Jurkat, Clone E6-1 (cell line): ENCODE measurements at regions not wholly inside any gene's neighbourhood (a gene's known extent, or its start where the extent isn't known, plus 50 kb on each side); places are given as distances from the start of the nearest gene placed in this dataset.
"Not testable (repeated sequence)": the region's sequence is repeated elsewhere in the genome, so short reads cannot be mapped to it uniquely, and the experiment has no call there.

Experiments used
- DNase-seq: peaks from one replicate; pipeline ENCODE4 v3.0.0-alpha.2; 2011; ENCODE audit warnings: low read depth, low spot score
- H3K4me3 ChIP-seq: 2 replicates; pipeline ENCODE4 v1.5.1; 2011; ENCODE audit warnings: mild to moderate bottlenecking, low read length, control low read depth, moderate library complexity

DNA sequence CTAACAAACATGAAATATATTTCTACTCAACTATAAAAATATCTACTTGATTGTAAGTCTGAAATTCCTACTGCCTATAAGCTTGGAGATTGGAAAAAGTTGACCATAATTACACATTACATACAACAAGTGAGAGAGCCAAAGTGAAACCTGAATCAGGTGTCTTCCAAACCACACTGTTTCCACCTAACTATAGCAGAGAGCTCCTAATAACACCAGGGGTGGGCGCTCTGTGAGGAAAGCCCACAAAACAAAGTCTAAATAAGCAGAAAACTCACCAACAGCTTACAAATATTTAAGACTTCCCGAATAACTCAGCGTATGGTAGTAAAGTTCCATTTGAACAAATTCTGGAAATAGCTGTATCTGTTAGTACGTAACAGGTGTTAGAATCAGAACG, 119.9 kb downstream of the GPR37 start:
- DNase-seq, result no peak
- H3K4me3 ChIP-seq, result no peak overlapping the region

DNA sequence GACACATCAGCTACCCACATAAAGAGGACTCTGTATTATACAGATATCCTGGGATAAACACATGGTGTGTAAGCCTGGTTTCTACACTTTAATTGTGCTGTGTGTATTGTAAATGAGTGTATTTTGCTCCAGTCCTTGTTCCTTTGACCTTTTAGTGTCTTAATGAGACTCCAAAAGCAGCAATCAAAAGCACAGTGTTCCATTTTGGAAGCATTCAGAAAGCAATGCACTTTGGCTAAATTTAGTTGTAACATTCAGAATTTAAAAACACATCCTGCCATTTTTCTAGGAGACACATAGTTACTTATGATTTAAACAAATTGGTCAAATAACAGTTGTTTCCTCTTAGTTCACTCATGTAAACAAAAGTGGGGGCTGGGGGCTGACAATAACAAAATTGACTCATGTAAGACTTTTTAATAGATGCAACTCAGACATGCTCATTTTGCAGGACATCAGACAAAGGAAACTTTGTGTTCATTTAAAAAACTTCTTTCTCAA, 122.2 kb downstream of the GPR37 start:
- no peak for DNase-seq
- H3K4me3 ChIP-seq, result no peak overlapping the region

DNA sequence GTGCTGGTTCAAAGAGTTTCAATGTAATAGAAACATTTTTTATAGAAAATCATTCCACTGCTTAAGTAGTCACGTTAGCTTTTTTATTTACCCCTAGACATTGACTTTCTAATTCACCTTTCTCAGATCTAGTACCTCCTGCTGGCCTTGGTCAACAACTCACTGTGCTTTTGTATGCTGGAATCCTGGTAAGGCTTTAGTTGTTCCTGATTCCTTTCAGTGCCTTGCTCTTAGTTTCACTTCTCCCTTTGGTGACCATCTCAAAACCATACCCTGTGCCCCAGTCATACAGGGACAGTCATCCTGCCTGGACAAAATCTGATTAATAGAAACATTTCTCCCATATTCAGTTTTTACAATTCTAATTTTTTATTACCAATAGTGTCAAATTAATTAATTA, 130.2 kb downstream of the GPR37 start:
- H3K4me3 ChIP-seq, result no peak overlapping the region
- DNase-seq, result no peak

DNA sequence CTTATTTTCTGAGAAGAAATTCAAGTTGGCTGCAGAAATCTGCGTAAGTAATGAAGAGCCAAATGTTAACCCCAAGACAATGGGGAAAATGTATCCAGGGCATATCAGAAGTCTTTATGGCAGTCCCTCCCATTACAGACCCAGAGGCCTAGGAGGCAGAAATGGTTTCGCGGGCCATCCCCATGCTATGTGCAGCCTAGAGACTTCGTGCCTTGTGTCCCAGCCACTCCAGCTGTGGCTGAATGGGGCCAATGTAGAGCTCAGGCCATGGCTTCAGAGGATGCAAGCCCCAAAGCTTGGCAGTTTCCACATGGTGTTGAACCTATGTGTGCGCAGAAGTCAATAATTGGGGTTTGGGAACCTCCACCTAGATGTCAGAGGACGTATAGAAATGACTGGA, 131.9 kb downstream of the GPR37 start:
- H3K4me3 ChIP-seq, result no peak overlapping the region
- no peak for DNase-seq

DNA sequence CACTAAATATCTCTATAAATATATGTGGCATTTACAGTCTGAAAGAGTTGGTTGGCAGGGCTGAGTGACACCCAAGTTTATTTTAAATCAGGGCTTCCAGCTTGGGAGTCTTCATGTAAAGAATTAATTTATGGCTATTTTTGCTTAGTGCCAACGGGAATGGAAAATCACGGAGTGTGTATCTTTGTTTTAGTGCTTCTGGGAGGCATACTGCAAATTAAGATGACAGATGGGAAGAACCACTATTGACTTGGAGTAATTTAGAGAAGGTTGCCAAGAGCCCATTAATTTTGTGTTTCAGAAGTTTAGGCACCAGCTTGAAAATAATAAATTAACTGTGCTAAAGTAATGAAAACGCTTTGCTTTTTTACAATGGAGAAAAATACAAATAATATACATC, 135.2 kb downstream of the GPR37 start:
- H3K4me3 ChIP-seq, result no peak overlapping the region
- DNase-seq, result no peak

DNA sequence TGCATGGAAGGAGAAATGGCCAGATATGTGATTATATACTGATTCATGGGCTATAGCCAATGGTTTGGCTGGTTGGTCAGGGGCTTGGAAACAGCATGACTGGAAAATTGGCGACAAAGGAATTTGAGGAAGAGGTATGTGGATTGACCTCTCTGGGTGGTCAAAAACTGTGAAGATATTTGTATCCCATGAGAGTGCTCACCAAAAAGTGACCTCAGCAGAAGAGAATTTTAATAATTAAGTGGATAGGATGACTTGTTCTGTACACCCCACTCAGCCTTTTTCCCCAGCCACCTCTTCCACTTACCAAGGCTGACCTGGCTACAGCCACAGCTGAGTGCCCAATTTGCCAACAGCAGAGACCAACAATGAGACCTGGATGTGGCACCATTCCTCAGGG, 146.7 kb downstream of the GPR37 start:
- no peak for DNase-seq

DNA sequence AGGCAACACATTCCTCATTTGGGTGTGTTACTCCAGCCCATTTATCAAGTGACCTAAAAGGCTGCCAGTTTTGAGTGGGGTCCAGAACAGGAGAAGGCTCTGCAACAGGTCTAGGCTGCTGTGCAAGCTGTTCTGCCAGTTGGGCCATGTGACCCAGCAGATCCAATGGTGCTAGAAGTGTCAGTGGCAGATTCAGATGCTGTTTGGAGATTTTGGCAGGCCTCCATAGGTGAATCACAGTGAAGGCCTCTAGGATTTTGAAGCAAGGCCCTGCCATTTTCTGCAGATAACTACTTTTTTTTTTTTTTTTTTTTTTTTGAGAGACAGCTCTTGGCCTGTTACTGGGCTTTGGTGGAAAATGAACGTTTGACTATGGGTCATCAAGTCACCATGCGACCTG, 147.5 kb downstream of the GPR37 start:
- not testable (repeated sequence) for H3K4me3 ChIP-seq, DNase-seq

More for the DNA sequence above, 146.7 kb downstream of the GPR37 start:
- H3K4me3 ChIP-seq, result no peak overlapping the region

DNA sequence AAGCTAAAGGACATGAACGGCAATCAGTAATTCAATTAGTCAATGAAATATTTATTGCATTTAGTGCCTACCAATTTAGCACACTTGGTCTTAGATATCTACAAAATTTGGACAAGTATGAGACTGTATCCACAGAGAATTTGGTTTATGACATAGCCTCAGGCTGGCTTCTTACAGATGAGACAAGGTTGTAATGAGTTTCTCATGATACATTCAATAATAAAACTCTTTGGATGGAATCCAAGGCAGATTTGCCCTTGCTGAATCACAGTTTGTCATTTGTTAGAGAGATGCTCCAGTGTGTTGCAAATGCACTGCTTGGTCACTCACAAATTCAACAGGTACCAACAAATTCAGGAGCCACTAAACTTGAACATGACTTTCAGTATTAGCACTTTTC, 162.5 kb downstream of the GPR37 start:
- DNase-seq, result no peak
- H3K4me3 ChIP-seq, result no peak overlapping the region

DNA sequence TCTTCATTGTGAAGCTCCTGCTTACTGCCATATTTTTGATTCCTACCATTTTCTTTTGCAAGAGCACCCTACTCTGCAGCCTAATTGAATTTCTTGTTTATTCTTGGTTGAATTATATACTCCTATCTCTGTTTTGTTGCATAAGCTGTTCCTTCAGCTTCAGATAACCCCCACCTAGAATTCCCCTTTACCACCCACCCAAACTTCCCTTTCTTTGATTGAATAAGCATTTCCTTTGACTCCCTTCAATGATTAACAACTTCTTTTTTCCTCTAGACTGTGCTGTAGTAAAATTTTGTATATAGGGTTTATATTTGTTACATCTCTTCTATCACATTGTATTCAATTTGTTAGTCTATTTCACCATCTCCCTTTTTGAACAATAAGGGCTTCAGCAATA, 168.1 kb downstream of the GPR37 start:
- no peak overlapping the region for H3K4me3 ChIP-seq
- DNase-seq, result no peak

DNA sequence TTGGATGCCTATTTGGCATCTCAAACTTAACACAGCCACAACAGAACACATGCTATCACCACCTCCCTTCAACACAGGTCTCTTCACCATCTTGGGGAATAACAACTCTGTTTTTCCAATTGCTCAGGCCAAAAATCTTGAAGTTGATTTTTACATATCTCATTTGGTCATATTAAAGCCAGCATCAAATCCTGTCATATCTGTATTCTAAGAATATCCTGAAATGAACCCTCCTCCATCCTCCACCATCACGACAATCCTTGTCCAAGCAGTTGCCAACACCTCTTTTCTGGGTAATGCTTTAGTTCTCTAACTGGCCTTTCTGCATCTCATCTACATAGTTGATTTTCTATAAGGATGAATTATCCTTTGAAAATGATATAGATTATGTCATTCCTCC, 168.7 kb downstream of the GPR37 start:
- no peak for DNase-seq
- H3K4me3 ChIP-seq, result no peak overlapping the region

DNA sequence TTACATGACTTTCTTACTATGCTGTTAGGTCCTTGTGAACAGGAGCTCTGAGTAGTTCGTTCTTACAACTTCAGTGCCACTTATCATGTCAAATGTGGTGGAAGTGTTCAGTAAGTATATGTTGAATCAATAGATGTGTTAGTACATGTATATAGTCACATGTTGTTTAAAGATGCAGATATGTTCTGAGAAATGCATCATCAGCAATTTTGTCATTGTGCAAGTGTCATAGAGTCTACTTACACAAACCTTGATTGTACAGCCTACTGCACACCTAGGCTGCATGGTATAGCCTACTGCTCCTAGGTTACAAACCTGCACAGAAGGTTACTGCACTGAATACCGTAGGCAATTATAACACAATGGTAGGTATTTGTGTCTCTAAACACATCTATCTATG, 174.8 kb downstream of the GPR37 start:
- no peak for DNase-seq
- no peak overlapping the region for H3K4me3 ChIP-seq

DNA sequence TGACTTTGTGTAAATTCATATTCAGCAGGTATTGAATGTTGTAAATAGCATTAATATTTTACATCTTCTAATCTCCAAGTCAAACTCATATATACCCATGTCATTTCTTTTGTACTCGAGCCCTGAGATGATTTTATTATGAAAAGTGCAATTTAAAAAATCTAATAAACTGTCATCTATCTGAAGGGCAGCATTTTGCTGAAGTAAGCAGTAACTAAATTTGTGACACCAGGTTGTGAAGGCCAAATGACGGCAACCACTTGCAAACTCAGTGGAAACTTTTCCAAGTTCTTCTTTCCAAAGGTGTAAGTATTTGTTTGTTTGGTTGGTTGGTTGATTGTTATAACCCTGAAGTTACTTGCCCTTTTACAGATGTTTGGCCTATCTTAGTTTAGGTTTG, 188.3 kb downstream of the GPR37 start:
- no peak for DNase-seq
- no peak overlapping the region for H3K4me3 ChIP-seq

DNA sequence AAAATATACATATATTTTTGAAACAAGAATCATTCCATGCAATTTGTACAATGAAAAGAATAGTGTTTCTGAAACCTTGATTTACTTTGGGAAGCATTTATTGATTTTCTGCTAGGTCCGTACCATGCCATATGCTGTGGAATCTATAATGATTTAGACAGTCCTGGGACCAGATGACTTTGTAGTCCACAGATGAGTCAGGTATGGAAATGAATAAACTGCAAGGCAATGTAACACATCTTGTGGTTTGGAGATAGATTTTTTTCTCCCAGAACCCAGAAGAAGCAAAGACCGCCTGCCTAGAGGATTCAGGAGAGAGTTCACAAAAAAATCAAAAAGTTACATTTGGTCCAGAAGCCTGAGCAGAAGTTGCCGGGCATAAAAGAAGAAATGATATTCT, 190.4 kb downstream of the GPR37 start:
- no peak overlapping the region for H3K4me3 ChIP-seq
- DNase-seq, result no peak

DNA sequence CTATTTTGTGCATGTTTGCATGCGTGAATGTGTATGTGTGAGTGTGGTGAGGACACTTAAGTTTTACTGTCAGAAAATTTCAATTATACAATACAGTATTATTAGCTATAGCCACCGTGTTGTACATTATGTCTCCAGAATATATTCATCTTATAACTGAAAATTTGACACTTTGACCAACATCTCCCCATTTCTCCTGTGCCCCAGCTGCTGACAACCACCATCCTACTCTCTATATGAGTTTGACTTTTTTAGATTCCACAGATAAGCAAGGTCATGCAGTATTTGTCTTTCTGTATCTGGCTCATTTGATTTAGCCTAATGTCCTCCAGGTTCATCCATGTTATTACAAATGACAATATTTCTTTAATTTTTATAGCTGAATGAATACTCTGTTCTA, 195.0 kb downstream of the GPR37 start:
- no peak for DNase-seq
- H3K4me3 ChIP-seq, result no peak overlapping the region

DNA sequence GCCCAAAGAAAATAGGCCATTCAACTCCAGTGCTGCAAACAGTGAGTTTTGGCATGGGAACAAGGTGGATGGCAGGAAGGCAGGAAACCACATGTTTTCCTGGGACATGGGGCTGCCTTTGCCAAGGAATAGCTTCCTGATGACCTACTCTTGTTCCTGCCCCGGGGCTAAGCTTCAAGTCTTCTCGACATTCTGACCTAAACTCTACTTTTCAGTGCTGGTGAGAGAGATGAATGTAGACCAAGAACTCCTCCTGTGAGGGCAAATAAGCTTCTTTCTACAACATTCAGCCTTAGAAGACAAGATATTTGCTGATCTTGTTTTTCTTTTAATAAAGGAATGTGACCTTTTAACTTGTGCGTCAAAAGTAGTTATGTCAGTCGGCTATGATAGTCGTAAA, 199.0 kb downstream of the GPR37 start:
- no peak for DNase-seq
- H3K4me3 ChIP-seq, result no peak overlapping the region

DNA sequence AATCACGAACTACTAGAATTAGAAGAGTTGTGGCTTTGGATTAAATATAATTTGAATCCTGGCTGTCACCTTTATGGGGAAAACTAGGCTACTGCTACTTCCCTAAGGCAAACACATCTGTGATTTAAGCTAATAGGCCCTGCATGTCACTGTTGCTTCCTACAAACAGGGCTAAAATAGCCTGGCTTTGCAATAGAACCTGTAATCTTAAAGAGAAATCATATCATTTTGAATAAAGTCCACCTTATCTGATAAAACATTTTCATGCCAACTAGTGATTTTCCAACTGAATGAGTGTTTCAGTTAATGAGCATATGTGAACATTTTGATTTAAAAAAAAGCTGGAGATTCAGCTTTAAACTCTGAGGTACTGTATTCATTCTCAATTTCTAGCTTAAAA, 208.0 kb downstream of the GPR37 start:
- no peak for DNase-seq

DNA sequence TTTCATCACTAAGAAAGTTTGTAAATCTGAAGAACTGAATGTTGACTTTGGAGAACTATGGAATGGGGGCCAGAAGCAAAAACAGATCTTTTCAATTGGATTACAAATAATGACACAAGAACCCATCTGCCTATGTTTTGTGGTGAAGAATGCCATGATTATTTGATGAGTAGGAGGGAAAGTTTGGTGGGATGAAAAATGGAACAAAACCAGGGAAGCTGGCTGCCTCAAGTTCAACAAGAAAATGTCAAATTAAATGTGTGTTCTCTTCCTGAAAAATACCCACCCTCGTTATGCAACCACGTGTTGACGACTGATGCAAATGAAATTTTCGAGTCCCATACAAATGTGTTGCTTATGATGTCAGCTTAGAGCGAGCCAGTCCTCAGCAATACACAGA, 208.5 kb downstream of the GPR37 start:
- no peak for DNase-seq

More for the DNA sequence above, 208.0 kb downstream of the GPR37 start:
- no peak overlapping the region for H3K4me3 ChIP-seq

DNA sequence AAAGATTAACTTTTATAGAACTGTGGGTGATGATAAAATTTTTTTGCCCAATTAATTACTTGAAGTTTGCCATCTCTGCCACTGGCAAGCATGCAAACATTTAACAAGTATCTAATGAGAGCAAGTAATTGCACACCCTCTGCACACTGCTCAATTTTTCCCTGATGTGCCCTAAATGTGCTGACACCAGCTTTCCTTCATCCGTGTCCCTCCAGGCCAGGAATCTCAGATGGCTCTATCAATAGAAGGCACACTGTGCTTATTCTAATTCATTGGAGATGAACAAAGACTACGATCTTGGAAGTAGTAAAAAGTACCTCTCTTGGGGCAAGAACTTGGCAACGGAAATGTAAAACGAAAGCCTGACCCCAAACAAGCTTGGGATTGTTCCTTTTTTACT, 212.1 kb downstream of the GPR37 start:
- H3K4me3 ChIP-seq, result no peak overlapping the region
- DNase-seq, result no peak

More for the DNA sequence above, 208.5 kb downstream of the GPR37 start:
- H3K4me3 ChIP-seq, result no peak overlapping the region

DNA sequence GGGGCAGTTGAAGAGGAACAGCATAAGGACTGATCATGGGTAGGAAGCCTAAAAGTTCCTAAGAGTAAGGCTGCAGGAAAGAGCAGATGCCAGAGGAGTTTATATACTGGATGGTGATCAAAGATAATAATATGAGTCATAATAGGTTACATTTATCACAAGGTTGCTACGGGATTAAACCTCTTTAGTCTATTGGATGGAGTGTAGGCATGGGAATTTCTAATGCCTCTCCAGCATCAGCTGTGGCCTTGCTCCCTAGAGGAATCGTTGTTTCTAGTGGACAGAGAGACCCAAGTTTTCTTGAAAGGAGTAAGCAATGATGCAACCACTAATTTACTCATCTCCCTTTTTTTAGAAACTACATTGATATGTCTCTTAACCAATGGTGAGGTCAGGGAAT, 213.4 kb downstream of the GPR37 start:
- H3K4me3 ChIP-seq, result no peak overlapping the region
- DNase-seq, result no peak

DNA sequence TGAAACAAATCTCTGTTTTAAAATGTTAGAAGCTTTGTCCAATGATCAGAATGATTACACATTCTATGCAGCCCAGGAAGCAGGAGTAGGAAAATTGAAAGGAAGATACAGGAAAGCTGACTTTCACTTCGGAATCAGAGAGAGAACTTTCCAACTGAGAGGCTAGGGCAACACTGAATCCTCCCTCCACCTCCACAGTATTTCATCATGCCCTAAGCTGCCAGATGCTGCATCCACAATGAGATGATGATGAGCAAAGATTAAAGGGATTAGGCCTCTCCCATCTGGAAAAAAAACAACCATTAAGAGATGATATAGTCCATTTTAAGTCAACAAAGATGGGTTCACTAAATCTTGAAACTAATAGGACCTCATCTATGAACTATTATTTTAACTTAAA, 215.6 kb downstream of the GPR37 start:
- H3K4me3 ChIP-seq, result no peak overlapping the region
- DNase-seq, result no peak

DNA sequence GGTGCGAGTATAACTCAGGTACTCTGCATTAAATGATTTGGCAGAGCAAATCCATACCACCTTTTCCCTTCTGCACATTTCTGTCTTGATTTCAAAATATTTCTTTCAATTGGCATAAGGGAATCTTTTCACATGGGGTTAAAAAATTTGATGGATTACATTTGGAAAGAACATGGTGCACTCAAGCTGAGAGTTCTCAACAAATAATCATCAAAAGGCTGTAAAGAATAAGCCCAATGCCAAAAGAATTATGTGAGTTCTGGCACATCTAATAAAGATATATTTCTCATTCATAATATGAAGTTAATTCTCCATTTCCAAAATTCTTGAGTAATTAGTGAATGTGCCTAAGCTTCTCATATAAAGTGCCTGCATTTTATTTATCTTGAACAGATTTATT, 223.1 kb downstream of the GPR37 start:
- DNase-seq, result no peak
- no peak overlapping the region for H3K4me3 ChIP-seq

DNA sequence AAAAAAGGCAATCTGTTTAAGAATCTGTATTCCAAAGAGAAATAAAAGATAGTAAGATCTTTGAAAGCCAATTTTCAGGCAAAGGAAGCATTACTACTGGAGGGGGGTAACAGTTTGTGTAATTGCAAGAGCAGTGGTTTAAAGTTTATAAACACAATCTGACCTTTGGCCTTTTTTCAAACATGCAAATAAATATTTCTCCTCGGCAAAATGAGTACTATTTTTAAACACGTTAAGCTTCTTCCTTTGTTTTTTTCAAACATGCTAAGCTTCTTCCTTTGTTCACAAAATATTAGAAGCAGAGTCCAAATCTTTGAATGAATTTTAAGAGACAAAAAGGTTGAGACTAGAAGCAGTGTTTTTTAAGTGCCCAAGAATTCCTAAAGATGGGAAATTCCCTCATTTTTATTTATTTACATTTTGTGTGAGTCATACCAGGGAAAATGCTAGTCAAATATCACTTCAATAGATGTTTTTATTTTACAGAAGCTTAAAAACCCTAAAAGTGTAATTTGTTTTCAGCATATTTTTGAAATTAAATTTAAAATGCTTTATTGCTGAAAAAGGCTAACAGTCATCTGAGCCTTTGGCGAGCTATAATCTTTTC, 229.3 kb downstream of the GPR37 start:
- DNase-seq, result no peak
- no peak overlapping the region for H3K4me3 ChIP-seq
